HG02852 (cell line): ENCODE measurements at regions not wholly inside any gene's neighbourhood (a gene's known extent, or its start where the extent isn't known, plus 50 kb on each side); places are given as distances from the start of the nearest gene placed in this dataset.
A peak's percentile ranks its signal among the peaks of the same experiment; 100 is the strongest.
"Not testable (repeated sequence)": the region's sequence is repeated elsewhere in the genome, so short reads cannot be mapped to it uniquely, and the experiment has no call there.

Experiments used
- ATAC-seq: cut with Tn5 transposase; IDR thresholded peaks from one replicate; pipeline ENCODE4 v1.9.1; 2021; ENCODE audit warnings: mild to moderate bottlenecking, moderate library complexity; ENCODE audit not compliant: unreplicated experiment

- no peak for ATAC-seq
Measured at GRCh38 chr9:105093685-105094084, 150.8 kb upstream of the SLC44A1 start.

- ATAC-seq: no peak
Measured at GRCh38 chr9:105098370-105098769, 146.1 kb upstream of the SLC44A1 start.

GRCh38 chr9:105103776-105104175, 140.7 kb upstream of the SLC44A1 start:
- no peak for ATAC-seq

- peak; percentile 48 for ATAC-seq
Measured at GRCh38 chr9:105114318-105114717, 130.1 kb upstream of the SLC44A1 start.

GRCh38 chr9:105114964-105115728, 129.3 kb upstream of the SLC44A1 start:
- peak; percentile 67 for ATAC-seq

- ATAC-seq: no peak
Measured at GRCh38 chr9:105116052-105116868, 128.2 kb upstream of the SLC44A1 start.

GRCh38 chr9:105117234-105117633, 127.2 kb upstream of the SLC44A1 start:
- ATAC-seq: no peak

GRCh38 chr9:105118636-105119035, 125.8 kb upstream of the SLC44A1 start:
- no peak for ATAC-seq

- no peak for ATAC-seq
Measured at GRCh38 chr9:105119156-105119555, 125.3 kb upstream of the SLC44A1 start.

- ATAC-seq: no peak
Measured at GRCh38 chr9:105121861-105122430, 122.5 kb upstream of the SLC44A1 start.

GRCh38 chr9:105124598-105124997, 119.9 kb upstream of the SLC44A1 start:
- ATAC-seq: not testable (repeated sequence)

GRCh38 chr9:105126226-105126625, 118.2 kb upstream of the SLC44A1 start:
- ATAC-seq: no peak

GRCh38 chr9:105127863-105128220, 116.6 kb upstream of the SLC44A1 start:
- peak; percentile 98 for ATAC-seq

GRCh38 chr9:105128908-105129600, 115.4 kb upstream of the SLC44A1 start:
- ATAC-seq: no peak

- no peak for ATAC-seq
Measured at GRCh38 chr9:105129731-105130130, 114.7 kb upstream of the SLC44A1 start.

- ATAC-seq: no peak
Measured at GRCh38 chr9:105131981-105132380, 112.5 kb upstream of the SLC44A1 start.

GRCh38 chr9:105132606-105133005, 111.8 kb upstream of the SLC44A1 start:
- ATAC-seq: no peak

- ATAC-seq: no peak
Measured at GRCh38 chr9:105138306-105138801, 106.1 kb upstream of the SLC44A1 start.

- peak; percentile 96 for ATAC-seq
Measured at GRCh38 chr9:105141146-105141975, 103.1 kb upstream of the SLC44A1 start.

GRCh38 chr9:105141976-105142250, 102.5 kb upstream of the SLC44A1 start:
- ATAC-seq: no peak
